ENCODE measurements at regions not wholly inside any gene's neighbourhood (a gene's known extent, or its start where the extent isn't known, plus 50 kb on each side); places are given as distances from the start of the nearest gene placed in this dataset.

GRCh38 chr2:107419191-107419590 is 407.5 kb upstream of the RGPD4 start:
- no peak for TF ChIP-seq RB1 (IDR thresholded peaks at IDR 0.05; ENCODE audit: low read depth)
- no peak for TF ChIP-seq ZNF639 (CRISPR knock-in tag; conservative IDR thresholded peaks at IDR 0.05 in 1 of 2, IDR thresholded peaks at IDR 0.05 in 1 of 2)
- TF ChIP-seq CTCF (IDR thresholded peaks at IDR 0.05 in 2 of 3, conservative IDR thresholded peaks at IDR 0.05 in 1 of 3; ENCODE audit: insufficient read depth in 2 of 3, low read depth in 1 of 3, low read length in 3 of 3), result no peak
- no peak for TF ChIP-seq ZSCAN29 (IDR thresholded peaks at IDR 0.05)
- no peak for TF ChIP-seq MAX (CRISPR knock-in tag; IDR thresholded peaks at IDR 0.05)
- TF ChIP-seq XRCC5 (IDR thresholded peaks at IDR 0.05; ENCODE audit: low read depth, low read length), result no peak
- TF ChIP-seq POLR2A (conservative IDR thresholded peaks at IDR 0.05), result no peak
- TF ChIP-seq HINFP (tag; conservative IDR thresholded peaks at IDR 0.05; ENCODE audit: low read depth), result no peak
- no peak for TF ChIP-seq FOXA1 (IDR thresholded peaks at IDR 0.05; ENCODE audit: borderline replicate concordance)
- TF ChIP-seq DNMT1 (IDR thresholded peaks at IDR 0.05), result no peak
- TF ChIP-seq GABPA (tag; conservative IDR thresholded peaks at IDR 0.05; ENCODE audit: low read depth), result no peak
- TF ChIP-seq TEAD4 (IDR thresholded peaks at IDR 0.05; ENCODE audit: low read length), result no peak
- TF ChIP-seq TEAD4 (CRISPR knock-in tag; IDR thresholded peaks at IDR 0.05; ENCODE audit: borderline replicate concordance), result no peak
- no peak for TF ChIP-seq ZNF696 (CRISPR knock-in tag; conservative IDR thresholded peaks at IDR 0.05)

Data from K562 (cell line).